NCI-H510A treated with DMSO at 0.1 percent for 48 hours (cell line): ENCODE measurements at regions not wholly inside any gene's neighbourhood (a gene's known extent, or its start where the extent isn't known, plus 50 kb on each side); places are given as distances from the start of the nearest gene placed in this dataset.
"Not testable (repeated sequence)": the region's sequence is repeated elsewhere in the genome, so short reads cannot be mapped to it uniquely, and the experiment has no call there.

ENCODE experiments used
- DNase-seq: peaks from one replicate; lab custom pipeline; 2025; lab: John Stamatoyannopoulos, UW

DNA sequence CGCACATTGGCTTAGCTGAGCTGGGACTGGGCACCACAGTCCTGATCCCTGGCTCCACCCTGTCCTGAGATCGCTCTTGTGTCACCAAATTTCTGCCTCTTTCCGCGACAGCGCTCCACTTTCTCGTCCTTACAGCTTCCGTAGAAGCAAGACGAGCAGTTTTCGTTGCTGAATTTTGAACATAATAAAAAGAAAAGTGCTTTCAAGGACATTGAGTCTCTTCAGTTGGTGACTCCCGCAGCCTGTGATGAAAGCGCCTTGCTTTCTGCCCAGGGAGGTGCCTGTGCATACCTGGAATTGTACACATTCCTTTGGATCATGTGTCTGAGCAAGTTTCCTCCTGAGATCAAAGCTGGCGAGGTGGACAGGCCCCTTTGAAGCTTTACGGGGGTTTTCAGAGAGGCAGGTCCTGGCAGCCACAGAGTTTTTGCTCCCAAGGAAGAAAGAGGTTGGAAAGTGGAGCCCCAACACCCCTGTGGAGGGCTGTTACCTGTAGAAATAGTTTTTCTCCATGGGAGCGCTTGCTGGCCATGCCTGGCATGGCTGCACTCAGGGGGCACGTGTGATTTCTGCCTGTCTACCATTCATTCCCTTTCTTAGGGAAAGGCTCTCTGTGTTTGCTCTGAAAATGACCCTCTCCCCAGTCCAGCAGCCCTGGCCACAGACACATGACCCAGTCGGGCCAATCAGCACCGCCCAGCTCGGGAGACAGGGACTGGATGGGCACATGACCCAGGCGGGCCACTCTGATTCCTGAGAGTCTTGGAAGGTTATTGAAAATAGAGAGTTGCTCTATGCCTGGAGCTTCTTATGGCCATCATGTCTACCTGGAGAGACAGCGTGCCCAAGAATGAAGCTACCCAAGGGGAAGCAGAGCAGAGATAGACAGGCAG is 115.6 kb upstream of the OTOS start:
- DNase-seq, result no peak

- DNase-seq, result no peak
Observed at GRCh38 chr2:240256704-240257637, 116.5 kb upstream of the OTOS start.

- DNase-seq, result no peak
Observed at GRCh38 chr2:240257940-240258580, 117.6 kb upstream of the OTOS start.

- no peak for DNase-seq
Observed at GRCh38 chr2:240258685-240259084, 118.2 kb upstream of the OTOS start.

- no peak for DNase-seq
Observed at GRCh38 chr2:240259201-240259923, 118.9 kb upstream of the OTOS start.

DNA sequence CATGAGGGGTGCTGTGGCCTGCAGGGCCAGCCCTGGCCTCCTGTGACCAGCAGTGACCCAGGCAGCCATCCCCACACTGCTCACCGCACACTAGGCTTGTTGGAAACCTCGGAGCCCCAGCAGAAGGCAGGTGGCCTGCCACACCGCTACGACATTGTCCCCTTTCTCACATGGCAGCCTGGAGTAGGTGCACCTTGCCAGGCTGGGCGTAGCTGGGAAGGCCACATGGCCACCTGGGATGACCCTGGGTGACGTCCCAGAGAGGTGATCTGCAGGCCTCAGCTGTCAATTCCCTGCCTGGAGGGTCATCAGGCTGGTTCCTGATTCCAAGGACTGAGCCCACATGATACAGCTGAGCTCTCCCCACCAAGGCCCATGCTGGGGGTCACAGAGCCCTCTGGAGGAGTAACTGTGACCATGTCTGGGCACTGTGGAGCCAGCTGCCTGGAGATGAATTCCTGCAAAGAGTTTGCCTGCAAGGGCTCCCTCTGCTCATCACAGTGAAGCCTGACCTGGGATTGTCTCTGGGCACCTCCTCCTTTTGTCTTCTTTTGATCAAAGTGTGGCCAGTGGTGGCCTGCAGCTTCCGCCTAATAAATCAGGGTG is 119.6 kb upstream of the OTOS start:
- DNase-seq, result no peak

DNA sequence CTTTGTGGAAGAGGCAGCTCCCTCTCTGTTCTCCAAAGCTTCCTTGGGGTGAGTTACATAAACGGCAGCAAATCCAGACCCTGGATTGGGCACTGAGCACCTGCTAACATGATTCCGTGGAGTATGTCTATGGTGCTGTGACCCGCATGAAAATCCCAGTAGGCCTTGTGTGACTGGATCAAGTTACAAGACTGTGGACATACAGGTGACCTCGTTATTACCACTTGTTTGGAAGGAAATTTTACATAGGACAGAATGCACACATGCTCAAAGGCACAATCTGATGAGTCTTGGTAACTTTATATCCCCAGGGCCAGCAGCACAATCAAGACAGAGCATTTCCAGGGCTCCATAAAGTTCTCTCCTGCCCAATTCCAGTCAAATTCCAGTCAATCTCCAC is 120.2 kb upstream of the OTOS start:
- no peak for DNase-seq

DNA sequence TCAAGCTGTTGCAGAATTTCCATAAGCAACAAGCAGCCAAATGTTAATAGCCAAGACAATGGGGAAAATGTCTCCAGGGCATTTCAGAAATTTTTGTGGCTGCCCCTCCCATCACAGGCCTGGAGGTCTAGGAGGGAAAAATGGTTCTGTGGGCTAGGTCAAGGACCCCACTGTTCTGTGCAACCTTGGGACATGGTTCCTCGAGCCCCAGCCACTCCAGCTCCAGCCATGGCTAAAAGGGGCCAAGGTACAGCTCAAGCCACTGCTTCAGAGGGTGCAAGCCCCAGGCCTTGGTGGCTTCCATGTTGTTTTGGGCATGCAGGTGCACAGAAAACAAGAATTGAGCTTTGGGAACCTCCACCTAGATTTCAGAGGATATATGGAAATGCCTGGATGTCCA is 122.1 kb upstream of the OTOS start:
- not testable (repeated sequence) for DNase-seq

GRCh38 chr2:240269380-240269779 is 128.9 kb upstream of the OTOS start:
- no peak for DNase-seq

- no peak for DNase-seq
Observed at GRCh38 chr2:240269886-240270285, 129.4 kb upstream of the OTOS start.

DNA sequence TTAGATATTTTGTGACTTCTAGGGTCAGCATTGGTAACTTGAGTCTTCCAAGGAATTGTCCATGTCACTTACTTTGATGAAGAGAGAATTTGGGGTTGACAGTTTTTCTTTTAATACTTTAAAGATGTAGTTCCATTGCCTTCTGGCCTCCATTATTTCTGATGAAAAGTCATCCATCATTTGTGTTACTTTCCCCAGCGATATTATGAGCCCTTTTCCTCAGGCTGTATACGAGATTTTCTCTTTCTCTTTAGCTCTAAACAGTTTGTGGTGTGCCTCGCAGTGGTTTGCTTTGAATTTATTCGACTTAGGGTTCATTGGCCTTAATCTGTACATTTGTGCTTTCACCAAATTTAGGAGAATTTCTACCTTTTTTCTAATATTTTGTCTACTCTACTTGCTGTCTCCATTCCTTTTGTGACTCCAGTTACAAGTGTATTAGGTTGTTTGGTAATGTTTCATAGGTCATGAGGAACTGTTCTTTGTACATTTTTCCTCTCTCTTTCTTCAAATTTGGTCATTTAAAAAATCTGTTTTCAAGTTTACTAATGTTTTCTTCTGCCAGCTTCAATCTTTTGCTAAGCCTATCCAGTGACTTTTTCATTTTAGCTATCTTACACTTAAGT is 131.4 kb upstream of the OTOS start:
- DNase-seq, result no peak

- no peak for DNase-seq
Observed at GRCh38 chr2:240275386-240275785, 134.9 kb upstream of the OTOS start.

- no peak for DNase-seq
Observed at GRCh38 chr2:240277073-240277806, 136.8 kb upstream of the OTOS start.

DNA sequence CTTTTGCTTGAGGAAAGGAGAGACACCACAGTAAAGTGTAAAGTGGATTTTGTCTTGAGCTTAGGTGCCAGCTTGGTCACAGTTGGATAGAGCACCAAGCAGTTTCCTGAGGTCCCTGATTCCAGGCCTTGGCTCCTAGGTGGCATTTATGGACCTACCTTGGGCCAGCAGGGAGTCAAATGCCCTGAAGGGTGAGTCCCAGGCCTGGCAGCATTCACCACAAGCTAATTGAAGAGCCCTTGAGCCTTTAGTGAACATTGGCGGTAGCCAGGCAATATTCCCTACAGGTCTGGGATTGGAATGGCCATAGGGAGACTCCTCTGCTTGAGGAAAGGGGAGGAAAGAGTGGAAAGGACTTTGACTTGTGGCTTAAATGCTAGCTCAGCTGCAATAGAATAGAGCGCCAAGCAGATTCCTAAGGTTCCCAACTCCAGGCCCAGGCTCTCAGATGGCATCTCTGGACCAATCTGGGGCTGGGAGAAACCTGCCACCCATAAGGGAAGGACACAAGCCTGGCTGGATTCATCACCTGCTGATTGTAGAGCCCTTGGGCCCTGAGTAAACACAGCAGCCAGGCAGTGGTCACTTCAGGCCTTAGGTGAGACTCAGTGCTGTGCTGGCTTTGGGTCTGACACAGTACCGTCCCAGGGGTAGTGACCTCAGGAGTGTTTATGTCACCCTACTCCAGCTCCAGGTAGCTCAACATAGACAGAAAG is 137.5 kb upstream of the OTOS start:
- no peak for DNase-seq

DNA sequence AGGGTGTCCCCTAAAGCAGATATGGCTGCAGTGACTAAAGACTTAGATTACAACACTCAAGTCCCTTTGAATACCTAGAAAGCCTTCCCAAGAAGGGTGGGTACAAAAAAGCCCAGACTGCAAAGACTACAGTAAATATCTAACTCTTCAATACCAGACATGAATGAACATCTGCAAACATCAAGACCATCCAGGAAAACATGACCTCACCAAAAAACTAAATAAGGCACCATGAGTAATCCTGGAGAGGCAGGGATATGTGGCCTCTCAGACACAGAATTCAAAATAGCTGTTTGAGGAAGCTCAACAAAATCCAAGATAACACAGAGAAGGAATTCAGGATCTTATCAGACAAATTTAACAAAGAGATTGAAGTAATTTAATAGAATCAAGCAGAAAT is 138.2 kb upstream of the OTOS start:
- DNase-seq, result no peak

GRCh38 chr2:240280621-240281020 is 140.2 kb upstream of the OTOS start:
- no peak for DNase-seq

DNA sequence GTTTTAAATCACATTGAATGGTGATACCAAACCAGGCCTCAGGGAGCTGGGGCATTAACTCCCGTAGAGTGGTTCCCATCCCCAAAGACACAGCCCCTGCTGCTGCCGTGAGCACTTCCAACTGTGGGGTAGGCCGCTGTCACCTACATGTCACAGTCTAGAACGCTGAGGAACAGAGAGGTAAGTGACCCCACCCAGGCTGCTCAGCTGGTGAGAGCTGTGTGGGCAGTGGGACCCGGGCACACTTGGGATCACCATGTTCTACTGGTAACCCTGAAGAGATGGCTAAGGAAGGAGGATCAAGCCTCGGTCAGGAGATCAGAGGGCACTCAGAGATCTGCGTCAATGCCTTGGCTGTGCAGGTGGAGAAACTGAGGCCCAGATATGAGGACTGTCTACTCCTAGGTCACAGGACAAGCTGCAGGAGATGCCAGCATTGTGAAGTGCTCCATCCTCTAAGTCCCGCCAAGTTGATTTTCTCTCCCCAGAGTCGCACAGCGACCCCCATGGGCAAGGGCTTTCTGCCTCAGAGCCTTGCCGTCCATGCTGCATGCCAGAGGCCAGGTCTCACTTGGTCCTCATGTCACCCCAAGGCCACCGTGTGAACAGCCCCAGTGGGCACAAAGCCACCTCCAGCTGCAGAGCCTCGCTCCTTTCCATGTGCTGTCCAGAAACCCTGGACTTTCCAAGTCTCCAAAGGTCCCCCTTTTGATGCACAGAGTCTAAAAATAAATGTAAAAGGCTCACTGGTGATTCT is 144.2 kb upstream of the OTOS start:
- DNase-seq, result no peak

DNA sequence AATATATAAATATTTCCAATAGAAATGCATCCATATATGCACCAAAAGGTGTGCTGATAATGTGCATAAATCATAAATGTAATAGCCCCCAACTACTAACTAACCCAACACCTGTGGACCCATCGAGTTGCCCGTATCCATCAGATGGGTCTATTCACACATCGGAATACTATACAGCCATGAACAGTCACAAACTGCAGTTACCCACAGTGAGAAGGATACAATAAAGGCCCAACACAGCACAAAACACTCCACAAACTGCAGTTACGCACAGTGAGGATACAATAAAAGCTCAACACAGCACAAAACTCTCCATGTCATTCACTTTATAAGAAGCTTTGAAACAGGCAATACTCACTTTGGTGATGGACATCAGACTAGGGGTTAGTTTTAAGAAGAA is 145.3 kb upstream of the OTOS start:
- DNase-seq, result no peak

GRCh38 chr2:240286596-240286995 is 146.1 kb upstream of the OTOS start:
- DNase-seq, result no peak
